ENCODE measurements at regions not wholly inside any gene's neighbourhood (a gene's known extent, or its start where the extent isn't known, plus 50 kb on each side); places are given as distances from the start of the nearest gene placed in this dataset.
"Not testable (repeated sequence)": the region's sequence is repeated elsewhere in the genome, so short reads cannot be mapped to it uniquely, and the experiment has no call there.

GRCh38 chr18:71303743-71304142, 1014.9 kb downstream of the SOCS6 start:
- TF ChIP-seq CTCF (IDR thresholded peaks at IDR 0.05 in 4 of 5, conservative IDR thresholded peaks at IDR 0.05 in 1 of 5); POLR2A (IDR thresholded peaks at IDR 0.05): not testable (repeated sequence)
